GM12872 (cell line): ENCODE measurements at regions not wholly inside any gene's neighbourhood (a gene's known extent, or its start where the extent isn't known, plus 50 kb on each side); places are given as distances from the start of the nearest gene placed in this dataset.

Source experiments
- CTCF ChIP-seq: IDR thresholded peaks from 3 replicates; pipeline ENCODE4 v1.5.1; 2011; ENCODE audit warnings: low read depth, mild to moderate bottlenecking, low read length, moderate library complexity; ENCODE audit not compliant: insufficient read depth

GRCh38 chr2:67670747-67671183 is 273.6 kb downstream of the ETAA1 start:
- TF ChIP-seq CTCF = no peak

- TF ChIP-seq CTCF = no peak
These were observed 274.6 kb downstream of the ETAA1 start for GRCh38 chr2:67671464-67672450.

- no peak for TF ChIP-seq CTCF
These were observed 277.5 kb downstream of the ETAA1 start for GRCh38 chr2:67674668-67675067.

GRCh38 chr2:67684991-67685390 is 287.9 kb downstream of the ETAA1 start:
- no peak for TF ChIP-seq CTCF

- TF ChIP-seq CTCF = no peak
These were observed 289.1 kb downstream of the ETAA1 start for GRCh38 chr2:67686254-67686653.

- TF ChIP-seq CTCF = no peak
These were observed 292.1 kb downstream of the ETAA1 start for GRCh38 chr2:67689186-67689585.

GRCh38 chr2:67689651-67690050 is 292.5 kb downstream of the ETAA1 start:
- TF ChIP-seq CTCF = no peak
